GM19455 (cell line): ENCODE measurements at regions not wholly inside any gene's neighbourhood (a gene's known extent, or its start where the extent isn't known, plus 50 kb on each side); places are given as distances from the start of the nearest gene placed in this dataset.

ENCODE experiments used
- ATAC-seq: cut with Tn5 transposase; IDR thresholded peaks from one replicate; pipeline ENCODE4 v1.9.1; 2021; ENCODE audit not compliant: unreplicated experiment

DNA sequence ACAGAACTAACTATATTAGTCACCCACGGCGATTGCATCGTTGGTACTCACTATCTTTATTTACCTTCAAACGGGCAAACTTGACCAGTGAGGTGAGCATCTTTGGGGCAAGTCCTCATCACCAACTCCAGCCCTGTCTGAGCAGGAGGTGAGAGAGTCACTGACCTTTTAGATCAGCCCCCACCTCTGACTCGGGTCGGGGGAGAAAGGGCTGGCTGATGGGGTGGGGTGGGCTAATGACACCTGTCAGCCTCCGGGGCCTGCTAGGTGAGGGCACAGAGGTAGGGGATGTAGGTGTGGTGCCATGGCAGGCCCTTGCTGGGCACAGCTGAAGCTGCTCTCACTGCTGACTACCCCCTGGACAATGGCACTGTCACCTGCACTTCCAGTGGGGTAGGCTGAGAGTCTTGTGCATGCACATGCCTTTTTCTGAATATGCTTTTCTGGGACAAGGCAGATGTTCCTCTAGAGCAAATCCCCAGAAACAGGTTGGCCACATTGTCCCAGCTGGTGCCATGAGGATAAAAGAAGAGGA lies 359.5 kb upstream of the MKI67 start:
- no peak for ATAC-seq

DNA sequence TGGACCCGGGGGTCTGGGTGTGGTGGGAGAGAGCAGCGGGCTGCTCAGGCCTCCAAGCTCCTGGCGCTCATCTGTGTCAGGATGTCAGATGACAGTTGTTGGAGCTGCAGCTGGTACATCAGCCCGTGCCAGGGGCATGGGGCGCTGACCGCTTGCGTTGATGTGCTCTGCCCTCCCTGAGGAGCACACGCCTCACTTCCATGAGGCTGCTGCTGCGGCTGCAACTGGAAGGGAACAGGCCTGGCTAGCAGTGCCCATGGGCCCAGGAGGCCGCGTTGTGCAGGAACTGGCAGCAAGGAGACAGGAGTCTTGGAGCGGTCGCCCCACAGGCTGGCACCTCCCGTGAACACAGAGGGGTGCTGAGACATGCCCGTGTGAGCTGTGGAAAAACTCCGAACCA lies 361.3 kb upstream of the MKI67 start:
- ATAC-seq: no peak

DNA sequence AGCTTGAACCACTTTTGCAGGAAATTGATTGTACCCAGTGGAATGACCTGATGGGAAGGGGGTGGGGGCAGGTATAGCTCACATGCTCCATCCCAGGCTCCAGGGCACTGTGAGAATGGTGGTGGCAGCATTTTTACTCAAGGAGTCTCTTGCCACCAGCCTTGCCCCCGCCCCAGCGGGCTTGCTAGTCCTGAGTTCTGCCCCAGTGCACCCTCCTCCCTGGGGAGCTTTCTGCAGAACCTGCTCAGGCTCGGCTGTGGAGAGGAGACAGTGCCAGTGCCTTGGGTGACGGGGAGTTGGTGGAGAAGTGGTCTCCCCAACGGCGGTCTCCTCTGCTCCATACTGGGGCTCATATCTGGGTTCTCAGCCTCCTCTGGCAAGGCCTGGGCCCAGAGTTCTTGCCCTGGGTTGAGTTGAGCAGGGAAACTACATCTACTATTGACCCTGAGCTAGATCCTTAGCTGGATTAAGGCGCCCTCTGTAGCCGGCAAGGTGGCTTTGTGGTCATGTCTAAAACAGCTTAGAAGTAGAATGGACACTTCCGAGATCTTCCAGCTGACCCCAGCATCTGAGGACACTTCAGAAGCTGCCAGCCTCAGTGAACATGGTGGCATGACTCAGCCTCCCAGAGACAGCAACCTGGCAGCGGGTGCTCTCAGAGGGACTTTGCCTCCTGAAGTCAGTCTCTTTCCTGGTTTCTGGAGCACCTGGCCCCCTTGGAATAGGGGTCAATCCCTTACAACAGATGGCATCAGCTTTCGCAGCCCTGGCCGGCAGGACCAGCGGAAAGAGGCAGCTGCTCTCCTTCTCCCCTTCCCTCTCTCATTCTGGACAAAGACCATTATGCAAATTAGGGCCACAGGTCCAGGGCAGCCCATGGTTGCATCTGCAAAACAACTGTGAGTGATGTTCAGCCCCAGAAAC lies 363.4 kb upstream of the MKI67 start:
- no peak for ATAC-seq

DNA sequence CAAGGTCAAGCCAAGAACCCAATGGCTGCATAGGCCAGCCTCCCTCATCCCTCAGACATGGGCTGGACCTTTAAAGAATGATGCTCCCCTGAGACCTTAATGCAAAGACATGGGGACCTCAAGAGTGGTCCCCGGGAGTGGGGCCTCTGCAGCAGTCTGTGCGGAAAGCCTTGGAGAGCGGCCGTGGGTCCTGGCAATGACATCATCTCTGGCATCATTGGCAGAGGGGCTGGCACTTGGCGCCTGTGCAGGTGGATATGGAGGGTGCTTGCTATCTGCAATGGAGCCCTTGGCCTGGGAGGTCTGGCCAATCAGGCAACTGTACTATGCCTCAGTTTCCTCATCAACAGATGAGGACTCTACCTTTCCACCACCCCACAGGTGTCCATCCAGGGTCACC lies 365.5 kb upstream of the MKI67 start:
- ATAC-seq: no peak

GRCh38 chr10:128493811-128494210 lies 367.6 kb upstream of the MKI67 start:
- ATAC-seq: no peak

DNA sequence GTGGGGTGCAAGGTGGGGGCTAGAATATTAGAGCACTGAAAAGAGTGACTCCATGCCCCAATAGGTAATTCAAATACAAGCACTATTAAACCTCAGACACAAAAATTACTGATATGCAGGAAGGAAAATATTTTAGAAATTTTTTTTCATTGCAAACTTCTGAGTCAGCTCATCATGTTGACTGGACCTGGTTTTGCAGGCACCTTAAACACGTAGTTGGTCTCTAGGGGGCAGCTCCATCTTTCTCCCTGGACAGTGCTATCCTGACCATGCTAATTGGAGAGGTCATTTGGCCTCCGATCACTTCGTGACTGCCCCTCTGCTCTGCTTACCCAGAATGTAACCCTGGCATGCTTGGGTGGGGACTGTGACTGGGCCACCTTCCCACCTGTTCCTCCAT lies 368.4 kb upstream of the MKI67 start:
- ATAC-seq: no peak

DNA sequence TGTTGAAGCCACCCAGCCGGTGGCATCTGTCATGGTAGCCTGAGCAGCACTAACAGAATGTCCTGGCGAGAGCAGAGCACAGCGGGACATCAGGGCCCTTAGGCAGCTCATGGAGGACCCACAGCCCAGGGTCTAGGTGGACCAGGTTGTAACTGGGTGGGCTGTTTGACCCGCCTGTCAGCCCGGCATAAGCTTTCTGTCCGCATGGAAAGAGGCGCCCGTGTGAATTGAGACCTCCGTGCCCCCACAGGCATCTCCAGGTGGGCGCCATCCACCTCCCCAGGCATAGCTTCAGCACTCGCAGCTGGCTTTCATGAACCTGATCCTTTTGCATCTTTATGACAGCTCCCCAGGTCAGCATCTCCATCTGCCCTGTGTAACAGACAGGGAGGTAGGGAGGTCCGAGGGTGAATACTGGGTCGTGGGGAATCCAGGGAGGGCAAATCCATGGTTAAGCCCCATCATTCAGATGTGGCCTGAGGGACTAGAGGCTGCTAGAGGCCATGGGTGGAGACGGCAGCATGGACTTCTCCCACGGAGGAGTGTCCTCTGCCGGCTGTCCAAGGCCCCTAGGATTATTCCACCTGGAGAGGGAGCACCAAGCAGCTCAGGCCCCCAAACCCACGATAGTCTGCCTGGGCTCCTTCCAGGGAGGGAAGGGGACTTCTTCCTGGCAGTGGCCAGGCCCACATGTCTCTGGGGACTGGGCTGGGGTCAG lies 371.6 kb upstream of the MKI67 start:
- ATAC-seq: no peak

DNA sequence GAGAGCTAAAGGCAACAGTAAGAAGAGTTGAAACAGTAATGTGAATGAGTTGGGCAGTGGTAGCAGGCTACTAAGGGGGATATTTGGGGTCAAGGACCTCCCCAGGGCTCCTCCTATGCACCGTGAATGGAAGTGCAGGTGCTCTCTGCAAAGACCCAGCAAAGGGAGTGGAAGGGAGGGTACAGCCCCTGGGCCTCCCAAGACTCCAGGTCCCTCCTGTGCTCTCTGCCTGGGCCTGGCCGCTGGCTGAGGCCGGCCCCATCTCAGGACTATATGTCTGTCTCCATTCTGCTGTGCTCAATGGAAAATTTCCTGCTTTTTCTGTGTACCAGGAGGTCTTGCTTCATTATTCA lies 372.1 kb upstream of the MKI67 start:
- ATAC-seq: no peak

DNA sequence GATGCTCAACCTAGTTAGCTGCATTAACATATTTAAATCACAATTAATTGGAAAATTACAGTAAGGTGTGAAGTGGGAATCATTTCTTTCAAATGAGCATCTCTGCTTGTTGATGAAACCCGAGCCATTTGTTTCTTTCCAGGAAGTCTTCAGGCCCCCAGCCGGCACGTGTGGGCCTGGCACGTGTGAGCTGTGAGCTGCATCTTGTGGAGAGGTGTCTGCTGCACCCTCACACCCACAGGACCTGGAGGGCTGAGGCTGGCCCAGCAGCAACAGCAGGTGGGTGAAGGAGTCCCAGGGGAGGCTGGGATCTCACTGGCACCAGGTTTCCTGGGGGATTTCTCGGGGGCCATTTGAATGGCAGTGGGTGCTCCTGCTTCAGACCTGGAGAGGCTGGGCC lies 372.5 kb upstream of the MKI67 start:
- no peak for ATAC-seq

DNA sequence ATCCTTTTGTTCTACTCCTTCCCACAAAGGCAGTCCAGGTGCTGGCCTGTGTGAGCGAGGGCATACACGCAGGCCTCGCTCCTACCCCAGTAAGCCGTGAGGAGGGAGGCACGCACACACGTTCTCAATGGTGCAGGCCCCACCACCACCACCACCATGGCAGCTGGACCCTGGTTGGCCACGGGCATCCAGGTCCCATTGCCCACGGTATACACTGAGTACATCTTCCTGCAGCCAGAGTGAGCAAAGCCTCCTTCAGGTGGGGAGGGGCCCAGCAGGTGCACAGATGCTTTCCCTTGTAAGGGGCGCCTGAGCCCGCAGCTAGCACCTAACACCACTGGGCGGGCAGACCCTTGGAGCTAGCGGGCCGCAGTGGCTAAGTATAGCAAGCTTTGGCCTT lies 373.3 kb upstream of the MKI67 start:
- ATAC-seq: no peak

DNA sequence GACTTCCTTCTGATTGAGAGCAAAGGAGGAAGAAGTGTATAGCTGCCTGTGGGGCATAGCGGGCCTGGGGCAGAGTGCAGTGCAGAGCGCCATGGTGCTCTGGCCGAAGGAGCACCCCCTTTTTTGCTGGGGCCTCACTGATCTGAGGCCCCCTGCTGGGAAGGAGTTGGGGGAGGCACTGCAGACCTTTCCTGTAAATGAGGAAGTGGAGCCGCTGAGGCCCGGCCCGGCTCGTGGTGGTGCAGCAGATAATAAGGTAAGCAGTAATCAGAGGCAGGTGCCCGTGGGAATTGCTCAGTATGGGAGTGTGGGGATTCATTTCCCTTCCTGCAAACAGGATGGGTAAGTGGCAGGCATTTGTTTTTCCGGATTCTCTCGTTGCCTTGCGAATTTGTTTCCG lies 373.7 kb upstream of the MKI67 start:
- ATAC-seq: no peak

DNA sequence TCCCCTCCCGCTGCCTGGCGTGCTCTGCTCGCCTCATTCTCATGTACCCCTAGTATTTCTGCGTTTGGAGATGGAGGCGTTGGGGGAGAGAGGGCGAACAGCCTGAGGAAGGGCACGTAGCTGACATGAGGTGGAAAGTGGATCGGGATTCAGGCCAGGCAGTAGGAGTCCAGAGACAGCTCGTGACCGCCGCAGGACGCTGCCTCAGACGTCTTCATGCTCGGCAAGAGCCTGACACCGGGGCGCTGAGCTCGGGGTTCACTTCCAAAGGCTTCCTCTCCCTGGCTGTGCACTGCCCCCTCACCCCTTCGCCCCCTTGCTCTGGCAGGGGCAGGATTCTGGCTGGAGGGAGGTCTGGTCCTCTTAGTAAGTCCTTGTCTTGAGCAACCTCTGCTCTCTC lies 374.4 kb upstream of the MKI67 start:
- ATAC-seq: no peak

DNA sequence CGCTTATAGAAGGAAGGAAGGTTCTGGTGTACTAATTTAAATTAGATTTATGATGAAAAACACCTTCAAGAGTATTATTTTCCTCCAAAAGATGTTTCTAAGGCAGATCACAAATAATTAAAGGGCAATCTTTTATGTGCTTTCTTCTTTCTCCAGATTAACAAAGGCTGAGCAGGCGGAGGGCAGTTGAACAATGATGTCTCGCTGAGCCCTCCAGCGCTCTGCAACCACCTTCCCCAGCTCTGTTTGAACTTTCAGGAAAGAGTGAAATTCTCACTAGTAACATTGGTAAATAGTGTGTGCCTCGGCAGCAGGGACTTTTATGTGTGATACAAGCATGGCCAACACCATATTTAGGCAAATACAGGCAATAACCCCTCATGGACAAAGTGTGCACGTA lies 379.1 kb upstream of the MKI67 start:
- no peak for ATAC-seq

GRCh38 chr10:128506423-128506822 lies 380.2 kb upstream of the MKI67 start:
- no peak for ATAC-seq

DNA sequence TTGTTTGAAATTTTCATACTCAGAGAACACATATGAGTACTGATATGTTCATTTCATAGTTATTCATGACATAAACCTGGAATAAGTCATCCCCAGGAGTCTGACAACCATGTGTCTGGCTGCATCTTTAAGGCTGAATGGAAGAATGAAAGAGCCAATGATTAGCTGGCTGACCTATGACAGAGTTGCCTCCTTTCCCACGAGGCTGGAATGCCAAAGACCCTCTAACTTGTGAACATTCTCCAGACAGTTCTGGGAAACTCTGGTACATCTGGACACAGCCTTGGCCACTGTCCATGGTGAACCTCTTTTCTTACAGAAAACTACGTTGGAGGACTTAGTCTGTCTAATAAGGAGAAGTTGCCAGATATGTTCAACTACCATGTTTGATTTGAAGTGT lies 380.8 kb upstream of the MKI67 start:
- no peak for ATAC-seq

GRCh38 chr10:128511284-128511683 lies 385.1 kb upstream of the MKI67 start:
- no peak for ATAC-seq

- ATAC-seq: no peak
These were observed 386.5 kb upstream of the MKI67 start for GRCh38 chr10:128512767-128513166.

DNA sequence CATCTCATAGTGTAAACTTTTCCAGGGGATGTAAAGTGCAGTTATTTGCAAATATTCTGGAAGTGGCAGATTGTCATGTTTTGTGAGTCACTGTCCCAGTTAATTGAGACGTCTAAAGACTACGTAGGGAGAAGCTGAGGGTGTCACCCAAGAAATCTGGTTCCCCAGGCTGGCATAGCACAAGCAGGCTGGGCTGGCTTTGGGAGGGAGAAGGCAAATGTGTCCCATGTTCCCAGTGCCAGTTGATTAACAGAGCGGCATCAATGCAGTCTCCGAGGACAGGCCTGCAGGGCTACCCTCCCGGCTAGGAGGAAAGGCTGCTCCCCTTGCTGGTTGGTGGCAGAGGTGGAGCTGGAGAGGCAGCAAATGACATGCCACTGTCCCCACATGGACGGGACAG lies 388.3 kb upstream of the MKI67 start:
- ATAC-seq: no peak

DNA sequence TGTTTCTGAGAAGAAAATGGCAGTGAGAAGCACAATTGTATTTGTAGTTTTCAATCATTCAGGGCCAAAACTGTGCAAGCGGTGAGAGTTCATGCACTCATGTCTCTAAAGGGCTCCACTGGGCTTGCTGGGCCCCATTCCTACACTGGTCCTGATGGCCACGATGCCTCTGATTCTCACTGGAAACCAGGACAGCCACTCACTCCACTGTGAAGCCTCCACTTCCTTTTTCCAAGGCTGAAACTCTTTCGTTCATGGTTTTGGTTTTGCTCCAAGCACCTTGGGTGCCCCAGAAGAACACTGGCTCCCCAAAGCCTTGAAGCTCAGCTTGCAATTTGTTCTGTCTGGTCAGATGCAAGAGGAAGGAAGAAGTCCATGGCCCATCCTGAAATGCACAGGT lies 390.0 kb upstream of the MKI67 start:
- no peak for ATAC-seq

DNA sequence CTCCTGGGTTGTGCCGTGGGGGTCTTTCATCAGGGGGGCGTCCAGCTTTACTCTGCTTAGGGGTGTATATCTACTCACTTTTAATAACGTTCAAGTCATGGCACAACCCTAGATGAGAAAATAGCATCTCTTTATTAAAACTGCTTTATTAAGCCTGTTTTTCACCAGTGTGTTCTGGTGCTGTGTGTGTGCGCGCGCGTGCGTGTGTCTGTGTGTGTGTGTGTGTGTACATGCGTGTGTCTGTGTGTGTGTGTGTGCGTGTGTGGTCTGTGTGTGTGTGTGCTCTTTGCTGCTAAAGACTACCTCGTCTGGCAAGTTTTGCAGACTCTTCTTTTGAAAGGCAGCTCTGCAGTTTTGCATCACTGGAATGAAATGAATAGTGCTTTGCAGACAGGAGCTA lies 390.9 kb upstream of the MKI67 start:
- ATAC-seq: no peak

DNA sequence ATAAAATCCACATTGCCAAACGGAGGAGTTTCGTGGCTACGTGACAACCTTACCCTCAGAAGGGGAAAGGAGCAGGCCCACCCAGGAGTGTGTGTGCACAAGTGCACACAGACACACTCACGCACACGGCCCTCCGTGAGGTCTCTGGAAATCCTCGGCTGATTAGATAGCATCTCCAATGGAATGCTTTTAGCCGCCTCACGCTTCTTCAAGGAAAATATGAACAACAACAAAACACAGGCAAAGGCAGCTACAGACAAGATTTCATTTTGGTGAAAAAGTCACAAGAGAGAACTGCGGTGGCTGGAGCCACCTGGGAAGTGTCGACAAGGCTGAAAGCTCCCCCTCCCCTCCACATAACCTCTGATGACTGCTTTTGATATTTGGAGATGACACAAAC lies 391.8 kb upstream of the MKI67 start:
- no peak for ATAC-seq

DNA sequence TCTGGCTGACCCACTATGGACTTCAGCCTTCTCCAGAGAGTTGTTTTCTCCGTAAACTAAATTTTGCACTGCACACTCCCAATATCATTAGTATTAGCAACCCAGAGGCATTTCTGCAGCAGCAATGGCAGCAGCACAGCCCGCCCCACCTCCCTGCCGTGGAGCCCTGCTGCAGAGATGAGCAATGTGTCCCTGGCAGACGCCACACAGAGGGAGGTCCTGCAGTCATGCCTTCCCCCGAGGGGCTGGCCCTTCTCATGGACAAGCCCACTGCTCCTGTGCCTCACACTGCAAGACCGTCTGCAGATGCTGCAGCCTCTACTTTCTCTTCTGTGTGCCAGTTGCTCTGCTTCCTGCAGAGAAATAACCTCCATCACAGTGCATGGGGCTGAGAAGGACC lies 393.4 kb upstream of the MKI67 start:
- ATAC-seq: no peak
